NCI-H1436 treated with DMSO at 0.1 percent for 48 hours (cell line): ENCODE measurements at regions not wholly inside any gene's neighbourhood (a gene's known extent, or its start where the extent isn't known, plus 50 kb on each side); places are given as distances from the start of the nearest gene placed in this dataset.

Experiments used
- DNase-seq: peaks from one replicate; lab custom pipeline; 2025; lab: John Stamatoyannopoulos, UW

- no peak for DNase-seq
These were observed 469.9 kb upstream of the CDH5 start for GRCh38 chr16:65896448-65897153.

GRCh38 chr16:65895906-65896305 lies 470.6 kb upstream of the CDH5 start:
- no peak for DNase-seq

GRCh38 chr16:65895486-65895885 lies 471.0 kb upstream of the CDH5 start:
- no peak for DNase-seq

- DNase-seq: no peak
These were observed 476.3 kb upstream of the CDH5 start for GRCh38 chr16:65890203-65890602.

- DNase-seq: no peak
These were observed 476.9 kb upstream of the CDH5 start for GRCh38 chr16:65889533-65889966.

- no peak for DNase-seq
These were observed 478.3 kb upstream of the CDH5 start for GRCh38 chr16:65888201-65888600.

- no peak for DNase-seq
These were observed 482.5 kb upstream of the CDH5 start for GRCh38 chr16:65884018-65884417.

GRCh38 chr16:65878347-65878746 lies 488.1 kb upstream of the CDH5 start:
- DNase-seq: no peak

GRCh38 chr16:65876624-65877023 lies 489.9 kb upstream of the CDH5 start:
- DNase-seq: no peak

- DNase-seq: no peak
These were observed 490.5 kb upstream of the CDH5 start for GRCh38 chr16:65876056-65876408.

- no peak for DNase-seq
These were observed 491.0 kb upstream of the CDH5 start for GRCh38 chr16:65875381-65876055.

GRCh38 chr16:65869261-65869660 lies 497.2 kb upstream of the CDH5 start:
- DNase-seq: no peak

GRCh38 chr16:65867276-65867960 lies 499.1 kb upstream of the CDH5 start:
- DNase-seq: no peak

- no peak for DNase-seq
These were observed 503.3 kb upstream of the CDH5 start for GRCh38 chr16:65863236-65863635.

GRCh38 chr16:65861131-65861731 lies 505.3 kb upstream of the CDH5 start:
- DNase-seq: no peak

- no peak for DNase-seq
These were observed 511.0 kb upstream of the CDH5 start for GRCh38 chr16:65855171-65856145.

GRCh38 chr16:65846210-65846602 lies 520.3 kb upstream of the CDH5 start:
- DNase-seq: no peak

- DNase-seq: no peak
These were observed 520.9 kb upstream of the CDH5 start for GRCh38 chr16:65845466-65846209.

GRCh38 chr16:65843941-65844340 lies 522.5 kb upstream of the CDH5 start:
- no peak for DNase-seq

- no peak for DNase-seq
These were observed 524.4 kb upstream of the CDH5 start for GRCh38 chr16:65842067-65842466.

- no peak for DNase-seq
These were observed 528.5 kb upstream of the CDH5 start for GRCh38 chr16:65838001-65838400.
